Neural progenitor cell (in vitro differentiated cells): ENCODE measurements at regions not wholly inside any gene's neighbourhood (a gene's known extent, or its start where the extent isn't known, plus 50 kb on each side); places are given as distances from the start of the nearest gene placed in this dataset.

ENCODE experiments used
- DNase-seq: peaks from one replicate; pipeline ENCODE4 v3.0.0-alpha.2; 2016; ENCODE audit warnings: low spot score
- H2AFZ ChIP-seq: fragments of 200-600 bp; sonication (generic); replicated peaks from 2 replicates; pipeline ENCODE4 v1.6.1; 2016; ENCODE audit warnings: antibody characterized with exemption
- H3F3A ChIP-seq: fragments of 200-600 bp; sonication (generic); 2 replicates; pipeline ENCODE4 v1.6.1; 2016; ENCODE audit warnings: antibody characterized with exemption, low read depth
- H3K27ac ChIP-seq: fragments of 200-600 bp; sonication (generic); 2 replicates; pipeline ENCODE4 v1.5.1; 2016; ENCODE audit warnings: mild to moderate bottlenecking
- H3K27me3 ChIP-seq: fragments of 200-600 bp; sonication (generic); 2 replicates; pipeline ENCODE4 v1.6.1; 2016; ENCODE audit warnings: mild to moderate bottlenecking, moderate library complexity
- H3K36me3 ChIP-seq: fragments of 200-600 bp; sonication (generic); 2 replicates; pipeline ENCODE4 v1.5.1; 2016
- H3K4me1 ChIP-seq: fragments of 200-600 bp; sonication (generic); 2 replicates; pipeline ENCODE4 v1.6.1; 2016; ENCODE audit warnings: mixed run types
- H3K4me2 ChIP-seq: fragments of 200-600 bp; sonication (generic); 2 replicates; pipeline ENCODE4 v1.6.1; 2016
- H3K4me3 ChIP-seq: fragments of 200-600 bp; sonication (generic); 2 replicates; pipeline ENCODE4 v1.5.1; 2016
- H3K79me2 ChIP-seq: fragments of 200-600 bp; sonication (generic); 2 replicates; pipeline ENCODE4 v1.6.1; 2016; ENCODE audit warnings: low read depth
- H3K9ac ChIP-seq: fragments of 200-600 bp; sonication (generic); 2 replicates; pipeline ENCODE4 v1.6.1; 2016
- H3K9me3 ChIP-seq: fragments of 200-600 bp; sonication (generic); 2 replicates; pipeline ENCODE4 v1.5.1; 2016; ENCODE audit warnings: low read depth
- H4K20me1 ChIP-seq: fragments of 200-600 bp; sonication (generic); 2 replicates; pipeline ENCODE4 v1.6.1; 2016; ENCODE audit warnings: low read depth
- H3K27ac Mint-ChIP-seq: 3 replicates; pipeline ENCODE4 v1.8.0; 2021; ENCODE audit warnings: mixed read lengths
- H3K27me3 Mint-ChIP-seq: 2 replicates; pipeline ENCODE4 v1.8.0; 2022; ENCODE audit warnings: low read depth, mild to moderate bottlenecking, inconsistent platforms, moderate library complexity, mixed read lengths; ENCODE audit not compliant: insufficient read depth
- H3K36me3 Mint-ChIP-seq: 3 replicates; pipeline ENCODE4 v1.8.0; 2021; ENCODE audit warnings: mixed read lengths
- H3K4me1 Mint-ChIP-seq: 3 replicates; pipeline ENCODE4 v1.8.0; 2021; ENCODE audit warnings: mixed read lengths
- H3K4me3 Mint-ChIP-seq: 3 replicates; pipeline ENCODE4 v1.8.0; 2021; ENCODE audit warnings: mild to moderate bottlenecking, moderate library complexity, mixed read lengths
- H3K9me3 Mint-ChIP-seq: 3 replicates; pipeline ENCODE4 v1.8.0; 2020; ENCODE audit warnings: mixed read lengths
- EZH2 ChIP-seq: fragments of 200-600 bp; sonication (generic); IDR thresholded peaks from 2 replicates; pipeline ENCODE4 v1.6.1; 2017; ENCODE audit warnings: antibody characterized with exemption, mild to moderate bottlenecking, moderate library complexity
- EZH2phosphoT487 ChIP-seq: fragments of 200-600 bp; sonication (generic); IDR thresholded peaks from 2 replicates; pipeline ENCODE4 v1.6.1; 2017; ENCODE audit warnings: antibody characterized with exemption
- TF ChIP-seq, protein P1 (sequence below): fragments of 200-600 bp; sonication (generic); IDR thresholded peaks from 2 replicates; pipeline ENCODE4 v1.5.1; 2017; ENCODE audit warnings: antibody characterized with exemption, mild to moderate bottlenecking

DNA sequence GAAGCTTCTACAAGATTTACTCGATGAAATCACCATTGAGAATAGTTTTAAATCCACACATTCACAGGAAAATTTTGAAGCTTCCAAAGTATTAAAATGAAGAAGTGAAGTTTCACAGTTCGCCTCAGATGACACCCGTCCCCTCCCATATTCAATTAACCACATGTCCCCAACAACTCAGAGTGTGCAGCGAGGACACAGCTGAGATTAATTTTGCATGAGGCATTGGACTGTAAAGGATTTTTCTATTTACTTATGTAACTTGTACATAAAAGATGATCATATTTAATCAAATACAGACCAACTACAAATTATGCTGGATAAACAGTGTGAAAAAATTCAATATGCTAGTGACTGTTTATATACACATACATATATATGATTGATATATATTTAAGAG is 84.7 kb upstream of the OLFM1 start:
- H3K27me3 ChIP-seq = no peaks in the 10 kb centered on the region
- no peaks in the 10 kb centered on the region for H3K4me1 Mint-ChIP-seq
- H3K27me3 Mint-ChIP-seq = peaks cover 10% of the 10 kb centered on the region
- no peaks in the 10 kb centered on the region for H4K20me1 ChIP-seq
- no peaks in the 10 kb centered on the region for H3K4me1 ChIP-seq
- H3K79me2 ChIP-seq = no peaks in the 10 kb centered on the region
- H3K9me3 Mint-ChIP-seq = peaks cover 45% of the 10 kb centered on the region
- peaks cover 2% of the 10 kb centered on the region for H3K36me3 Mint-ChIP-seq
- no peaks in the 10 kb centered on the region for H3F3A ChIP-seq
- no peak overlapping the region for H3K4me3 ChIP-seq
- H3K27ac ChIP-seq = no peak overlapping the region
- H3K4me2 ChIP-seq = no peak overlapping the region
- peaks cover 14% of the 10 kb centered on the region for H3K9me3 ChIP-seq
- H2AFZ ChIP-seq = no peak overlapping the region
- H3K9ac ChIP-seq = no peak overlapping the region
- DNase-seq = no peak
- no peak overlapping the region for H3K4me3 Mint-ChIP-seq
- TF ChIP-seq, protein P1, sequence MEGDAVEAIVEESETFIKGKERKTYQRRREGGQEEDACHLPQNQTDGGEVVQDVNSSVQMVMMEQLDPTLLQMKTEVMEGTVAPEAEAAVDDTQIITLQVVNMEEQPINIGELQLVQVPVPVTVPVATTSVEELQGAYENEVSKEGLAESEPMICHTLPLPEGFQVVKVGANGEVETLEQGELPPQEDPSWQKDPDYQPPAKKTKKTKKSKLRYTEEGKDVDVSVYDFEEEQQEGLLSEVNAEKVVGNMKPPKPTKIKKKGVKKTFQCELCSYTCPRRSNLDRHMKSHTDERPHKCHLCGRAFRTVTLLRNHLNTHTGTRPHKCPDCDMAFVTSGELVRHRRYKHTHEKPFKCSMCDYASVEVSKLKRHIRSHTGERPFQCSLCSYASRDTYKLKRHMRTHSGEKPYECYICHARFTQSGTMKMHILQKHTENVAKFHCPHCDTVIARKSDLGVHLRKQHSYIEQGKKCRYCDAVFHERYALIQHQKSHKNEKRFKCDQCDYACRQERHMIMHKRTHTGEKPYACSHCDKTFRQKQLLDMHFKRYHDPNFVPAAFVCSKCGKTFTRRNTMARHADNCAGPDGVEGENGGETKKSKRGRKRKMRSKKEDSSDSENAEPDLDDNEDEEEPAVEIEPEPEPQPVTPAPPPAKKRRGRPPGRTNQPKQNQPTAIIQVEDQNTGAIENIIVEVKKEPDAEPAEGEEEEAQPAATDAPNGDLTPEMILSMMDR = no peak
- no peak for TF ChIP-seq EZH2
- no peak for TF ChIP-seq EZH2phosphoT487
- H3K27ac Mint-ChIP-seq = no peak overlapping the region
- H3K36me3 ChIP-seq = no peaks in the 10 kb centered on the region

DNA sequence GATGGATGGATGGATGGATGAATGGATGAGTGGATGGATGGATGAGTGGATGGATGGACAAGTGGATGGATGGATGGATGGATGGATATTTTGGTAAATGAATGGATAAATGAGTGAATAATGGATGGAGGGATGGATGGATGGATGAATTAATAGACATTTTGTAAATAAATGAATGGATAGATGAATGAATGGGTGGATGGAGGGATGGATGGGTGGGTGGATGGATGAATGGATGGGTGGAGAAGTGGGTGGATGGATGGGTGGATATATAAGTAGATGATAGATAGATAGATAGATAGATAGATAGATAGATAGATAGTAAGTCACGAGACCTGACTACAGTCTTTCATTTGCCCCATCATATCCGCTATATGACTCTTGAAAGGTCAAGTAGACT is 82.7 kb upstream of the OLFM1 start:
- Histone ChIP-seq H3K36me3 (no peaks in the 10 kb centered on the region), H3K27ac (no peak overlapping the region), H3K4me2 (no peak overlapping the region), H3K9ac (no peak overlapping the region), H4K20me1 (no peaks in the 10 kb centered on the region), H3K4me1 (no peaks in the 10 kb centered on the region), H2AFZ (no peak overlapping the region), H3K79me2 (no peaks in the 10 kb centered on the region), H3K9me3 (peaks cover 12% of the 10 kb centered on the region), H3K27me3 (no peaks in the 10 kb centered on the region), H3K4me3 (no peak overlapping the region), H3F3A (no peaks in the 10 kb centered on the region)
- DNase-seq = no peak
- H3K27ac Mint-ChIP-seq = no peak overlapping the region
- H3K4me3 Mint-ChIP-seq = no peak overlapping the region
- peaks cover 2% of the 10 kb centered on the region for H3K36me3 Mint-ChIP-seq
- H3K9me3 Mint-ChIP-seq = peaks cover 27% of the 10 kb centered on the region
- H3K4me1 Mint-ChIP-seq = no peaks in the 10 kb centered on the region
- TF ChIP-seq EZH2phosphoT487 = no peak
- TF ChIP-seq EZH2 = no peak
- TF ChIP-seq, protein P1 = no peak
- H3K27me3 Mint-ChIP-seq = peaks cover 13% of the 10 kb centered on the region

DNA sequence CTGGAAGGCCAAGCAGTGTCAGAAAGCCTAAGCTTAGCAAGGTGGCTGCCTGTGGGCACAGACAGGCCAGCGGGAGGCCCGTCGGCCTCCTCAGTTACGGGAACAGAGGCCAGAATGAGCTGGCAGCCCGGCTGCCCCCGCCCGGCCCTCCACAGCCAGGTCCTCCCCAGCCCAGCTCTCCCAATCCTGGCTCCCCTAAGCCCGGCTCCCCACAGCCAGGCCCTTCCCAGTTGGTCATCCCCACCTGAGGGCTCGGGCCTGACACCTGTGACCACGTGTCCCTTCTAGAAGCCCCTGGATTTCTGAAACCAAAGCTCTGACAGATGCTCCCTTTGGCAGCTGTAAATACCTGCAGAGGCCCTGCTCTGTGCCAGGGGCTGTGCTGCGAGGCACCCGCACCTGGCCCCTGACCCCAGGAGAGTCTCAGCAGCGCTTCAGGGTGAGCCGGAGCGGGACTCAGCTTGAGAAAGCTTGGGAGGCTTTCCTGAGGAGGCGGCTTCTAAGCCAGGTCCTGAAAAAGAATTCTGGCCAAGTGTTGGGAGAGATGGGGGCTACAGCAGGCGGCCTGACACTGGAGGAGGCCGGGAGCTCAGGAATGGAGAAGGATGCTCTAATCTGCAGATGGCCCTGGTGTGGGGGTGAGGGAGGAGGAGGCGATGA is 80.4 kb upstream of the OLFM1 start:
- Histone ChIP-seq H3K36me3 (no peaks in the 10 kb centered on the region), H3K27ac (no peak overlapping the region), H3K9me3 (no peaks in the 10 kb centered on the region), H3K79me2 (no peaks in the 10 kb centered on the region), H3K4me3 (no peak overlapping the region), H3K27me3 (no peaks in the 10 kb centered on the region), H3K9ac (no peak overlapping the region), H2AFZ (no peak overlapping the region), H4K20me1 (no peaks in the 10 kb centered on the region), H3F3A (no peaks in the 10 kb centered on the region), H3K4me1 (no peaks in the 10 kb centered on the region), H3K4me2 (no peak overlapping the region)
- Mint-ChIP-seq H3K9me3 (peaks cover 9% of the 10 kb centered on the region), H3K27me3 (peaks cover 3% of the 10 kb centered on the region), H3K4me1 (no peaks in the 10 kb centered on the region), H3K27ac (no peak overlapping the region), H3K4me3 (no peak overlapping the region), H3K36me3 (no peaks in the 10 kb centered on the region)
- TF ChIP-seq, protein P1 = no peak
- TF ChIP-seq EZH2 (no peak), EZH2phosphoT487 (no peak)
- DNase-seq = no peak
